ENCODE measurements at regions not wholly inside any gene's neighbourhood (a gene's known extent, or its start where the extent isn't known, plus 50 kb on each side); places are given as distances from the start of the nearest gene placed in this dataset.
A peak's percentile ranks its signal among the peaks of the same experiment; 100 is the strongest.

DNA sequence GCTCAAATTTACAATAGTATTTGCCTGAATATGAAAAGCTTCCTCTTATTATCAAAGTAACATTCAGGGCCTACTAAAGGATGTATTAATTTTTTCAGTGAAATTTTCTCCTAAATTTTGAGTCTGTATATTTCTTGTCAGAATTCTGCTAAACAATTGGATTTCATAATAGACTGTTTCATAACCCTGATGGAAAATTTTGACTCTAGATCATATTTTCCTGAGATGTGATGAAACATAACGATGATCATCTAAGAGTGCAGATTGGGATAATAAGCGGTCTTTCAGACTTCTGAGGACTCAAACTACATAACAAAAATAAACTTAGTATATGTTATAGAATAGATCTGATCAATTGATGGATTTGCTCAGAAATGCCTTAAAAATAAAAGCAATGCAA lies 574.5 kb upstream of the TBL1XR1 start:
- no peak for DNase-seq (ENCODE audit: extremely low spot score, unreplicated experiment)
- no peak overlapping the region for H3K4me3 Mint-ChIP-seq (ENCODE audit: unreplicated experiment)
- H3K9me3 Mint-ChIP-seq (ENCODE audit: unreplicated experiment), result peaks cover 15% of the 10 kb centered on the region
- H3K4me1 Mint-ChIP-seq (ENCODE audit: unreplicated experiment), result peaks cover 52% of the 10 kb centered on the region
- H3K27me3 Mint-ChIP-seq (ENCODE audit: unreplicated experiment), result no peaks in the 10 kb centered on the region
- TF ChIP-seq, protein P1, sequence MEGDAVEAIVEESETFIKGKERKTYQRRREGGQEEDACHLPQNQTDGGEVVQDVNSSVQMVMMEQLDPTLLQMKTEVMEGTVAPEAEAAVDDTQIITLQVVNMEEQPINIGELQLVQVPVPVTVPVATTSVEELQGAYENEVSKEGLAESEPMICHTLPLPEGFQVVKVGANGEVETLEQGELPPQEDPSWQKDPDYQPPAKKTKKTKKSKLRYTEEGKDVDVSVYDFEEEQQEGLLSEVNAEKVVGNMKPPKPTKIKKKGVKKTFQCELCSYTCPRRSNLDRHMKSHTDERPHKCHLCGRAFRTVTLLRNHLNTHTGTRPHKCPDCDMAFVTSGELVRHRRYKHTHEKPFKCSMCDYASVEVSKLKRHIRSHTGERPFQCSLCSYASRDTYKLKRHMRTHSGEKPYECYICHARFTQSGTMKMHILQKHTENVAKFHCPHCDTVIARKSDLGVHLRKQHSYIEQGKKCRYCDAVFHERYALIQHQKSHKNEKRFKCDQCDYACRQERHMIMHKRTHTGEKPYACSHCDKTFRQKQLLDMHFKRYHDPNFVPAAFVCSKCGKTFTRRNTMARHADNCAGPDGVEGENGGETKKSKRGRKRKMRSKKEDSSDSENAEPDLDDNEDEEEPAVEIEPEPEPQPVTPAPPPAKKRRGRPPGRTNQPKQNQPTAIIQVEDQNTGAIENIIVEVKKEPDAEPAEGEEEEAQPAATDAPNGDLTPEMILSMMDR (IDR thresholded peaks at IDR 0.05), result no peak
- H3K36me3 Mint-ChIP-seq (ENCODE audit: unreplicated experiment), result peaks cover 9% of the 10 kb centered on the region
- H3K27ac Mint-ChIP-seq (ENCODE audit: unreplicated experiment), result peak overlapping the region; percentile 90

DNA sequence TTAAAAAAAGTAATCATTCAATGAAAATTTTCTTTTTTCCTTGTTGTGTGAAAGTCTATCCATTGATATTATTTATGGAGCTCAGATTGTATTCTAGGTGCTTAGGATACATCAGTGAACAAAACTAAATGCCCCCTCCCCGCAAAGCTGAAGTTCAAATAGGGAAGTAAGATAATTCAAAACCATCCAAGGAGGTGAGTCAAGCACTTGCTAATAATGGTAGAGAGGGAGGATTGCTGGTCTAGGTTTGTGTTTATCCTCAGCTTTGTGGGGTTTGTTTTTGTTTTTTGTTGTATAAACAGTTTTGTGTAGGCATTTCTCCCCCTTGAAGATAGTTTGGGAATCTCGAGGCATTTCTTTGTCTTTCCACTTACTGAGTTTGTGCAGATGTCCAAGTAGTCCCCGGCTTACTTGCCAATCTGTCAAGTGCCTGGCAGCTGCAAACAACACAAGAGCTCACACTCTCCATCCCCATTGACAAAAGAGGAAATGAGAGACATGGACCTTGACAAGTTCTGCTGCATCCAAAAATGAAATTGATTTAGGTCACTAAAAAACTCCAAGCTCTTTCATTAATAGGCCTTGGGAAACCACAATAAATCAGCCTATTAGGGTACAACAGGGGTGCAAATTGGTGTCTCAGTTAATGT lies 575.8 kb upstream of the TBL1XR1 start:
- TF ChIP-seq, protein P1 (IDR thresholded peaks at IDR 0.05), result no peak
- no peak for DNase-seq (ENCODE audit: extremely low spot score, unreplicated experiment)
- Mint-ChIP-seq H3K4me3 (ENCODE audit: unreplicated experiment) (no peak overlapping the region), H3K4me1 (ENCODE audit: unreplicated experiment) (peaks cover 60% of the 10 kb centered on the region), H3K9me3 (ENCODE audit: unreplicated experiment) (peaks cover 15% of the 10 kb centered on the region), H3K27ac (ENCODE audit: unreplicated experiment) (no peak overlapping the region), H3K27me3 (ENCODE audit: unreplicated experiment) (no peaks in the 10 kb centered on the region), H3K36me3 (ENCODE audit: unreplicated experiment) (peaks cover 8% of the 10 kb centered on the region)

DNA sequence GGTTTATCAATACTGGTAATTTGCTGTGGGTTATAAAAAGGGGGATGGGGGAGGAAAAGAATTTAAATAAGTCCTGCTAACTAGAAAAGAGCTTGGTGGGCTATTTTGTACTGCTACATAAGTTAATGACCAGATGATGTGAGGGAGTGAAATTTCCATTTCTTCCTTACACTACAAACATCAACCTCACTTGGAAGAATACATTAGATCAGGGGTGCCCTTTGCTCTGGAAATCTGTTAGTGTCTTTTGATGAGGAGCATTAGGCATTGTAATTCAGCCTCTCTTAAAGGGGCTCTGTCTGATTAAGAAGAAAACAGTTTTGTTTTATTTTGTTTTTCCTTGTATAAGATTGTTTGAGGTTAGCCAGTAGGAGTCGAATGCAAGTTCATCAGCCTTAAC lies 576.4 kb upstream of the TBL1XR1 start:
- TF ChIP-seq, protein P1 (IDR thresholded peaks at IDR 0.05), result no peak

DNA sequence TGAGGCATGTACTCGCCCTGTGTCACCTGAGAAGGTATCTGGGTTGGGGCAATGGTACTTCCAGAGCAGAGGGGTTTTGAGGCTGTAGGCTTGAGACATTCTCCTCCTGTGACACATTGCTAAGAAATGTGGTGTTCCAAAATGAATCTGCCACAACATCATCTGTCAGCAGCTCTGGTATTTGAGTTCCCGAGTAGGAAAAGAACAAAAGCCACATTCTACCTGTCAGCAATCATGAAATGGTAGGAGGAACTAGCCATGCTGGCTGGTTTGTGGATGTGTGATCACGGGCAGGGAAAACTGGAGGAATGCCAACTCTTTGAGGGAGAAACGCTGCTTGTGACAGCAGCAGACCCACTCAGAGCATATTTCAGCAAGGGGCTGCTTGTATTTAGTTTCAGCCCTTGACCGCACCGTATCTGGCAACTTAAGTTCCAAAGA lies 579.4 kb upstream of the TBL1XR1 start:
- TF ChIP-seq, protein P1 (IDR thresholded peaks at IDR 0.05), result no peak
- Mint-ChIP-seq H3K27ac (ENCODE audit: unreplicated experiment) (peak overlapping the region; percentile 63), H3K9me3 (ENCODE audit: unreplicated experiment) (peaks cover 5% of the 10 kb centered on the region), H3K27me3 (ENCODE audit: unreplicated experiment) (no peaks in the 10 kb centered on the region), H3K36me3 (ENCODE audit: unreplicated experiment) (no peaks in the 10 kb centered on the region), H3K4me1 (ENCODE audit: unreplicated experiment) (peaks cover 59% of the 10 kb centered on the region), H3K4me3 (ENCODE audit: unreplicated experiment) (no peak overlapping the region)
- DNase-seq (ENCODE audit: extremely low spot score, unreplicated experiment), result no peak

More for the DNA sequence above, 576.4 kb upstream of the TBL1XR1 start:
- no peak for DNase-seq (ENCODE audit: extremely low spot score, unreplicated experiment)
- H3K4me3 Mint-ChIP-seq (ENCODE audit: unreplicated experiment), result no peak overlapping the region
- H3K27ac Mint-ChIP-seq (ENCODE audit: unreplicated experiment), result no peak overlapping the region
- peaks cover 64% of the 10 kb centered on the region for H3K4me1 Mint-ChIP-seq (ENCODE audit: unreplicated experiment)
- H3K27me3 Mint-ChIP-seq (ENCODE audit: unreplicated experiment), result no peaks in the 10 kb centered on the region
- peaks cover 7% of the 10 kb centered on the region for H3K36me3 Mint-ChIP-seq (ENCODE audit: unreplicated experiment)
- peaks cover 16% of the 10 kb centered on the region for H3K9me3 Mint-ChIP-seq (ENCODE audit: unreplicated experiment)

DNA sequence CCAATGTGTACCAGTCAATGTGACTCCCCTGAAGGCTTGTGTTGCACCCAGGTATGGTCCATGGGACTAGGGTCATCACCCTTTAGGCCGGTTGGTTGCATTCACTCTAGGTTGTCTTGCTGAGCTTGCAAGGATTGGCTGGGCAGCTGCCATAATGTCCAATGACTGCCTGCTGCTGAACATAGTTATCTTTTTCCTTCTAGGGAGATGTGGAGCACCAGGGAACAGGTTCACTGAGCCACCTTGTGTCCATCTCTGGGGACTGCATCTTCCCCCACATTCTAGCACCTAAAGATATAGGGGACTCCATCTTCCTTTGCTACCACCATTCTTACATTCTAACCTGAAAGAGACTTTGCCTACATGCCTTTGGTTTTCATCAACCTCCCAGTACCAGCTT lies 580.4 kb upstream of the TBL1XR1 start:
- no peak overlapping the region for H3K27ac Mint-ChIP-seq (ENCODE audit: unreplicated experiment)
- DNase-seq (ENCODE audit: extremely low spot score, unreplicated experiment), result no peak
- no peaks in the 10 kb centered on the region for H3K27me3 Mint-ChIP-seq (ENCODE audit: unreplicated experiment)
- peaks cover 5% of the 10 kb centered on the region for H3K9me3 Mint-ChIP-seq (ENCODE audit: unreplicated experiment)
- no peaks in the 10 kb centered on the region for H3K36me3 Mint-ChIP-seq (ENCODE audit: unreplicated experiment)
- H3K4me1 Mint-ChIP-seq (ENCODE audit: unreplicated experiment), result peaks cover 58% of the 10 kb centered on the region
- no peak overlapping the region for H3K4me3 Mint-ChIP-seq (ENCODE audit: unreplicated experiment)
- TF ChIP-seq, protein P1 (IDR thresholded peaks at IDR 0.05), result peak; percentile 44
